ENCODE measurements at regions not wholly inside any gene's neighbourhood (a gene's known extent, or its start where the extent isn't known, plus 50 kb on each side); places are given as distances from the start of the nearest gene placed in this dataset.

GRCh38 chr4:98771959-98772632 lies 113.7 kb upstream of the TSPAN5 start:
- Mint-ChIP-seq H3K9me3 (no peaks in the 10 kb centered on the region), H3K4me1 (ENCODE audit: low read depth) (no peaks in the 10 kb centered on the region), H3K27me3 (ENCODE audit: insufficient read depth) (peaks cover 18% of the 10 kb centered on the region), H3K4me3 (no peak overlapping the region), H3K36me3 (ENCODE audit: low read depth) (peaks cover 7% of the 10 kb centered on the region; the same call in 1 of the 2 replicates), H3K27ac (no peak overlapping the region)
- DNase-seq, result no peak
- TF ChIP-seq CTCF (IDR thresholded peaks at IDR 0.05), result no peak

- Mint-ChIP-seq H3K36me3 (ENCODE audit: low read depth) (peaks cover 7% of the 10 kb centered on the region; the same call in 1 of the 2 replicates), H3K27ac (no peak overlapping the region), H3K27me3 (ENCODE audit: insufficient read depth) (peaks cover 7% of the 10 kb centered on the region; the same call in 1 of the 2 replicates), H3K4me3 (no peak overlapping the region), H3K4me1 (ENCODE audit: low read depth) (no peaks in the 10 kb centered on the region), H3K9me3 (peaks cover 16% of the 10 kb centered on the region)
- no peak for DNase-seq
- TF ChIP-seq CTCF (IDR thresholded peaks at IDR 0.05), result no peak
These were observed 107.4 kb upstream of the TSPAN5 start for GRCh38 chr4:98765771-98766170.

GRCh38 chr4:98758182-98758581 lies 99.8 kb upstream of the TSPAN5 start:
- no peak for TF ChIP-seq CTCF (IDR thresholded peaks at IDR 0.05)
- Mint-ChIP-seq H3K9me3 (no peaks in the 10 kb centered on the region), H3K4me1 (ENCODE audit: low read depth) (no peaks in the 10 kb centered on the region), H3K27me3 (ENCODE audit: insufficient read depth) (peaks cover 5% of the 10 kb centered on the region; the same call in 1 of the 2 replicates), H3K4me3 (no peak overlapping the region), H3K27ac (no peak overlapping the region), H3K36me3 (ENCODE audit: low read depth) (no peaks in the 10 kb centered on the region)
- no peak for DNase-seq

GRCh38 chr4:98754736-98755135 lies 96.3 kb upstream of the TSPAN5 start:
- Mint-ChIP-seq H3K4me1 (ENCODE audit: low read depth) (no peaks in the 10 kb centered on the region), H3K27ac (no peak overlapping the region), H3K27me3 (ENCODE audit: insufficient read depth) (peaks cover 3% of the 10 kb centered on the region; the same call in 1 of the 2 replicates), H3K9me3 (no peaks in the 10 kb centered on the region), H3K4me3 (no peak overlapping the region), H3K36me3 (ENCODE audit: low read depth) (no peaks in the 10 kb centered on the region)
- no peak for TF ChIP-seq CTCF (IDR thresholded peaks at IDR 0.05)
- no peak for DNase-seq

- no peak for TF ChIP-seq CTCF (IDR thresholded peaks at IDR 0.05)
- no peaks in the 10 kb centered on the region for H3K9me3 Mint-ChIP-seq
- H3K36me3 Mint-ChIP-seq (ENCODE audit: low read depth), result no peaks in the 10 kb centered on the region
- H3K4me1 Mint-ChIP-seq (ENCODE audit: low read depth), result no peaks in the 10 kb centered on the region
- peaks cover 2% of the 10 kb centered on the region; the same call in 1 of the 2 replicates for H3K27me3 Mint-ChIP-seq (ENCODE audit: insufficient read depth)
- DNase-seq, result no peak
- H3K27ac Mint-ChIP-seq, result no peak overlapping the region
- no peak overlapping the region for H3K4me3 Mint-ChIP-seq
These were observed 90.8 kb upstream of the TSPAN5 start for GRCh38 chr4:98749206-98749605.

Data from HFFc6 (cell line).